ENCODE measurements at regions not wholly inside any gene's neighbourhood (a gene's known extent, or its start where the extent isn't known, plus 50 kb on each side); places are given as distances from the start of the nearest gene placed in this dataset.

GRCh38 chr5:14988223-14988622 lies 116.6 kb upstream of the ANKH start:
- TF ChIP-seq POLR2AphosphoS5 (IDR thresholded peaks at IDR 0.05; ENCODE audit: low read depth, low read length) (no peak), MAX (IDR thresholded peaks at IDR 0.05) (no peak), FOSL1 (IDR thresholded peaks at IDR 0.05; ENCODE audit: insufficient read depth, low read depth, low read length) (no peak), POLR2A (IDR thresholded peaks at IDR 0.05; ENCODE audit: control extremely low read depth in 1 of 2, low read depth in 2 of 2, low read length in 2 of 2) (no peak), YY1 (IDR thresholded peaks at IDR 0.05; ENCODE audit: low read depth, low read length) (no peak), RAD21 (IDR thresholded peaks at IDR 0.05 in 1 of 2, conservative IDR thresholded peaks at IDR 0.05 in 1 of 2; ENCODE audit: low read depth in 2 of 2, low read length in 2 of 2) (no peak), EZH2 (IDR thresholded peaks at IDR 0.05; ENCODE audit: low read depth, low read length, severe bottlenecking) (no peak), USF2 (IDR thresholded peaks at IDR 0.05; ENCODE audit: low read length) (no peak), RXRA (IDR thresholded peaks at IDR 0.05; ENCODE audit: insufficient read depth, low read depth, low read length) (no peak), SRF (IDR thresholded peaks at IDR 0.05; ENCODE audit: low read depth, low read length) (no peak), GTF2F1 (IDR thresholded peaks at IDR 0.05; ENCODE audit: borderline replicate concordance, low read depth, low read length) (no peak)
- TF ChIP-seq, protein P1, sequence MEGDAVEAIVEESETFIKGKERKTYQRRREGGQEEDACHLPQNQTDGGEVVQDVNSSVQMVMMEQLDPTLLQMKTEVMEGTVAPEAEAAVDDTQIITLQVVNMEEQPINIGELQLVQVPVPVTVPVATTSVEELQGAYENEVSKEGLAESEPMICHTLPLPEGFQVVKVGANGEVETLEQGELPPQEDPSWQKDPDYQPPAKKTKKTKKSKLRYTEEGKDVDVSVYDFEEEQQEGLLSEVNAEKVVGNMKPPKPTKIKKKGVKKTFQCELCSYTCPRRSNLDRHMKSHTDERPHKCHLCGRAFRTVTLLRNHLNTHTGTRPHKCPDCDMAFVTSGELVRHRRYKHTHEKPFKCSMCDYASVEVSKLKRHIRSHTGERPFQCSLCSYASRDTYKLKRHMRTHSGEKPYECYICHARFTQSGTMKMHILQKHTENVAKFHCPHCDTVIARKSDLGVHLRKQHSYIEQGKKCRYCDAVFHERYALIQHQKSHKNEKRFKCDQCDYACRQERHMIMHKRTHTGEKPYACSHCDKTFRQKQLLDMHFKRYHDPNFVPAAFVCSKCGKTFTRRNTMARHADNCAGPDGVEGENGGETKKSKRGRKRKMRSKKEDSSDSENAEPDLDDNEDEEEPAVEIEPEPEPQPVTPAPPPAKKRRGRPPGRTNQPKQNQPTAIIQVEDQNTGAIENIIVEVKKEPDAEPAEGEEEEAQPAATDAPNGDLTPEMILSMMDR (IDR thresholded peaks at IDR 0.05; ENCODE audit: control extremely low read depth in 1 of 3, insufficient read depth in 1 of 3, low read depth in 1 of 3, low read length in 3 of 3), result no peak

Data from H1 (cell line).